ENCODE measurements at regions not wholly inside any gene's neighbourhood (a gene's known extent, or its start where the extent isn't known, plus 50 kb on each side); places are given as distances from the start of the nearest gene placed in this dataset.
A peak's percentile ranks its signal among the peaks of the same experiment; 100 is the strongest.

- Histone ChIP-seq H3K4me3 (no peak overlapping the region), H3K27ac (no peak overlapping the region)
- DNase-seq (ENCODE audit: low spot score): no peak
- TF ChIP-seq CTCF (IDR thresholded peaks at IDR 0.05): no peak
Observed at GRCh38 chr12:128059621-128060370, 207.2 kb upstream of the TMEM132C start.

DNA sequence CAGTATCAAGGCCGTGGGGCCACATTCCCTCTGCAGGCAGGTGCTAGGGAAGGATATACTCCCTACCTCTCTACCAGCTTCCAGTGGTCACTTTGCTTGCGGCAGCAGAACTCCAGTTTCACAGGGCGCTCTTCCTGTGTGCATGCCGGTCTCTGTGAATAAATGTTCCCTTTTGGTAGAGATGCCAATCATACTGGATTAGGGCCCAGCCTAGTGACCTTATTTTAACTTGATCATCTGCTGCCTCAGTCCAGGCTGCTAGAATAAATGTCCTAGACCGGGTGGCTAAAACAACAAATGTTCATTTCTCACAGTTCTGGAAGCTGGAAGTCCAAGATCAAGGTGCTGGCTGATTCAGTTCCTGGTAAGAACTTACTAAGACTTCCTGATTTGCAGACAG lies 198.8 kb upstream of the TMEM132C start:
- no peak for TF ChIP-seq CTCF (IDR thresholded peaks at IDR 0.05)
- DNase-seq (ENCODE audit: low spot score): no peak
- H3K4me3 ChIP-seq: no peak overlapping the region
- no peak overlapping the region for H3K27ac ChIP-seq

DNA sequence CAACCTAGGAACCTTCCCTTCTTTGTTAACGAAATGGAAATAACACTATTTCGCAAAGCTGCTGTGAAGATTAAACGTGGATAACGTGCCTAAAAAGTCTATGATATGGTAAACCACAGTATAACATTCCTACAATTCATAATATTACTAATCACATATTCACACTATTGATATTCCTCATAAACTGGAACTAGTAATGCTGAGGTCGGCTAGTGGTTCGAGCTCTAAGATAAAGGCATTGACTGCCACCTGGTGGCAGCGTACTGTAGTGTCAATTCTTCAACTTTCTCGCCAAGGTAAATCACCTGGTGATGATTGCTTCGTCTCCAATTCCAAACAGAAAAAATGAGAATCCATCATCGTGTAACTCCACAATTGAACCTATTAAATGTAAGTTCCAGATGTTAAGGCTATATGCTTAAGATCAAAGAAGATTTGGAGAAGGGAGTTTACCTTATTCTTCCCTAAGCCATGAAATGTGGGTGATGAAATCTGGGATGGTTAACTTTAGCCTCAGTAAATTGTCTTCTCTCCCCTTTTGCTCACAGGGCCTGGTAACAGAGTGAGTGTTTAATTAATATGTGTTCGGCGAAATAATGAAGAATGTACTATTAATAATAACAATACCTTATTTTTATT lies 197.5 kb upstream of the TMEM132C start:
- Histone ChIP-seq H3K27ac (no peak overlapping the region), H3K4me3 (no peak overlapping the region)
- DNase-seq (ENCODE audit: low spot score): no peak
- peak; percentile 30 for TF ChIP-seq CTCF (IDR thresholded peaks at IDR 0.05)

DNA sequence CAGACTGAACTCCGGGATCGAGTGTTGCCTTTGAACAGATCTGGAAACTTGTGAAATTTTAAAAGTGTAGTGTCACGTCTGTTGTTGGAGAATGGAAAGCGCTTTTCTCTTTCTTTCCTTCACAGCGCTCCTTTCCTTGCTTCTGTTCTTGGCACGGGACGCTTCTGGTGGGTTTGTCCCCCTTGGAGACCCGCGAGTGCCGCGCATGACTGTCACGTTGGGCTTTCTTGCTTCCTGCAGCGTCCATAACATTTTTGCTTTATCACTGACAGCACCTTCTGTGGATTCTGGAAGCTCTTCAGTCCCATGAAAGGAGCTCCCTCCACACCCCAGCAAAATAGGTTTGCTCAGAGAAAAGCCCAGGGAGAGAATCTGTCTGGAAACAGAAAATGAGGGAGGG lies 193.0 kb upstream of the TMEM132C start:
- no peak for DNase-seq (ENCODE audit: low spot score)
- H3K4me3 ChIP-seq: no peak overlapping the region
- no peak for TF ChIP-seq CTCF (IDR thresholded peaks at IDR 0.05)
- no peak overlapping the region for H3K27ac ChIP-seq

DNA sequence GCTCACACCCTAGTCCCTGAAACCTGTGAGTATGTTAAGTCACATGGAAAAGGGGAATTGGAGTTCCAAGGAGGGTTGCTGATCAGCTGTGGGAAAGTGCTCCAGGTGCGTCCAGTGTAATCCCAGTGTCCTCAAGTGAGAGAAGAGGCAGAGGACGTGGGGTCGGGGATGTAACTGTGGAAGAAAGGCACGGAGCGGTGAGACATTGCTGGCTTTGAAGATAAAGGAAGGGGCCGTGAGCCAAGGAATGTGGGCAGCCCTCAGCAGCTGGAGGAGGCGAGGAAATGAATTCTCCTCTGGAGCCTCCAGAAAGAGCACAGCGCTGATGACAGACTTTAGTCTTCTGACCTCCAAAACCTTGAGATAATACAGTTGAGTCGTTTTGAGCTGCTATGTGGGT lies 191.6 kb upstream of the TMEM132C start:
- TF ChIP-seq CTCF (IDR thresholded peaks at IDR 0.05): no peak
- Histone ChIP-seq H3K27ac (no peak overlapping the region), H3K4me3 (no peak overlapping the region)
- no peak for DNase-seq (ENCODE audit: low spot score)

DNA sequence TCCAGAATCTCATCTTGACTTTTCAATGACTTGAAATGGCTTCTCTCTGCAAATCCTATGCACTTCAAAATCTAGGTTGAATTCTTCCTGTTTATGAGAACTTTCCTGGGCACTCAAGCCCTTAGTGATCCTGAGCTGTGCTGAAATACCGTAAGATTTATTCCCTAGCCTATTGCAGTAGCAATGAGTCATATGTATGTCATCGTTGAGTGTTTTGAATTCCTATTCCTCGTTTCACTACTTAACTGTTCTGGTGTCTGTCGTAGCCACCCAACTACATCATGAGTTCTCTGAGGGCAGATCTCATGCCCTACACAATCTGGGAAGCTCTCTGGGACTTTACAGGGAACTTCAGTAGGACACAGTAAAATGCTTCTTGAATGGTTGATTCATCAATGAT lies 190.8 kb upstream of the TMEM132C start:
- no peak for TF ChIP-seq CTCF (IDR thresholded peaks at IDR 0.05)
- Histone ChIP-seq H3K4me3 (no peak overlapping the region), H3K27ac (no peak overlapping the region)
- no peak for DNase-seq (ENCODE audit: low spot score)

Data from coronary artery (tissue), 2 donors.